OCI-LY1 (cell line): ENCODE measurements at regions not wholly inside any gene's neighbourhood (a gene's known extent, or its start where the extent isn't known, plus 50 kb on each side); places are given as distances from the start of the nearest gene placed in this dataset.

Experiments
- CTCF ChIP-seq: fragments of 200-600 bp; sonication (generic), shearing (Covaris generic); IDR thresholded peaks from 2 replicates; pipeline ENCODE4 v1.5.1; 2017; ENCODE audit warnings: mild to moderate bottlenecking, antibody characterized with exemption, low read length, moderate library complexity, mixed read lengths
- EZH2 ChIP-seq: fragments of 200-600 bp; sonication (generic), shearing (Covaris generic); IDR thresholded peaks from 2 replicates; pipeline ENCODE4 v1.8.0; 2017; ENCODE audit warnings: borderline replicate concordance, mixed run types, mild to moderate bottlenecking, antibody characterized with exemption, low read length, moderate library complexity, mixed read lengths

- no peak for TF ChIP-seq CTCF
- TF ChIP-seq EZH2 = no peak
Measured at GRCh38 chr9:129402931-129403778, 217.7 kb downstream of the C9orf50 start.
